Dendritic cell treated with granulocyte-macrophage colony-stimulating factor and Interleukin-4, amounts not matched to agents 40 ng/mL and 50 ng/mL, for 4 days (primary cell): ENCODE measurements at regions not wholly inside any gene's neighbourhood (a gene's known extent, or its start where the extent isn't known, plus 50 kb on each side); places are given as distances from the start of the nearest gene placed in this dataset.
"Not testable (repeated sequence)": the region's sequence is repeated elsewhere in the genome, so short reads cannot be mapped to it uniquely, and the experiment has no call there.

Experiments used
- H3K27ac Mint-ChIP-seq: one replicate; pipeline ENCODE4 v1.8.0; 2022; ENCODE audit warnings: mild to moderate bottlenecking, mixed read lengths
- H3K27me3 Mint-ChIP-seq: one replicate; pipeline ENCODE4 v1.8.0; 2022; ENCODE audit warnings: mild to moderate bottlenecking, mixed read lengths
- H3K36me3 Mint-ChIP-seq: one replicate; pipeline ENCODE4 v1.8.0; 2022; ENCODE audit warnings: low read depth, mixed read lengths
- H3K4me1 Mint-ChIP-seq: one replicate; pipeline ENCODE4 v1.8.0; 2022; ENCODE audit warnings: low read depth, mixed read lengths
- H3K4me3 Mint-ChIP-seq: one replicate; pipeline ENCODE4 v1.8.0; 2022; ENCODE audit warnings: mild to moderate bottlenecking, moderate library complexity, mixed read lengths
- H3K9me3 Mint-ChIP-seq: one replicate; pipeline ENCODE4 v1.8.0; 2022; ENCODE audit warnings: mixed read lengths
- intact Hi-C: fragments of 100-400 bp; cut with micrococcal nuclease; formaldehyde crosslinking; loops from one replicate; pipeline ENCODE4 v1.15.0; 2022

DNA sequence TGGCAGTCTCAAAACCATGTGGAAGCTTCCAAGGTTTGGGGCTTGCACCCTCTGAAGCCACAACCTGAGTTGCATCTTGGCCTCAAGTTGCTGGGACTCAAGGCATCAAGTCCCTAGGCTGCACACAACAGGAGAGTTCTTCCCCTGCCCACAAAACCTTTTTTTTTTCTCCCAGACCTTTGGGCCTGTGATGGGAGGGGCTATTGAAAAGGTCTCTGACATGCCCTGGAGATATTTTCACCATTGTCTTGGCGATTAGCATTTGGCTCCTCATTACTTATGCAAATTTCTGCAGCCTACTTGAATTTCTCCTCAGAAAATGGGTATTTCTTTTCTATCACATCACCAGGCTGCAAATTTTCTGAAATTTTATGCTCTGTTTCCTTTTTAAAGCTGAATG, 349.5 kb upstream of the EDA2R start:
- intact Hi-C loops, result no loop called here
- no peaks in the 10 kb centered on the region for H3K27me3 Mint-ChIP-seq
- no peak overlapping the region for H3K27ac Mint-ChIP-seq
- H3K9me3 Mint-ChIP-seq, result peaks cover 18% of the 10 kb centered on the region
- no peak overlapping the region for H3K4me3 Mint-ChIP-seq
- H3K36me3 Mint-ChIP-seq, result no peaks in the 10 kb centered on the region
- no peaks in the 10 kb centered on the region for H3K4me1 Mint-ChIP-seq

GRCh38 chrX:66961665-66962064, 322.8 kb upstream of the EDA2R start:
- intact Hi-C loops, result no loop called here
- Mint-ChIP-seq H3K36me3 (no peaks in the 10 kb centered on the region), H3K27ac (no peak overlapping the region), H3K27me3 (no peaks in the 10 kb centered on the region), H3K9me3 (peaks cover 26% of the 10 kb centered on the region), H3K4me1 (no peaks in the 10 kb centered on the region), H3K4me3 (no peak overlapping the region)

GRCh38 chrX:66931713-66932112, 292.8 kb upstream of the EDA2R start:
- Mint-ChIP-seq H3K27me3 (no peaks in the 10 kb centered on the region), H3K36me3 (no peaks in the 10 kb centered on the region), H3K4me3 (no peak overlapping the region), H3K4me1 (no peaks in the 10 kb centered on the region), H3K27ac (no peak overlapping the region), H3K9me3 (peaks cover 21% of the 10 kb centered on the region)
- intact Hi-C loops, result no loop called here

GRCh38 chrX:66930516-66930915, 291.6 kb upstream of the EDA2R start:
- peaks cover 16% of the 10 kb centered on the region for H3K9me3 Mint-ChIP-seq
- H3K36me3 Mint-ChIP-seq, intact Hi-C loops, H3K4me1 Mint-ChIP-seq, H3K27ac Mint-ChIP-seq, H3K4me3 Mint-ChIP-seq, H3K27me3 Mint-ChIP-seq: not testable (repeated sequence)

- Mint-ChIP-seq H3K4me3 (no peak overlapping the region), H3K27ac (no peak overlapping the region), H3K36me3 (no peaks in the 10 kb centered on the region), H3K4me1 (no peaks in the 10 kb centered on the region), H3K9me3 (no peaks in the 10 kb centered on the region), H3K27me3 (no peaks in the 10 kb centered on the region)
- intact Hi-C loops, result no loop called here
Measured at GRCh38 chrX:66920296-66920695, 281.4 kb upstream of the EDA2R start.

GRCh38 chrX:66919280-66919832, 280.5 kb upstream of the EDA2R start:
- no peaks in the 10 kb centered on the region for H3K9me3 Mint-ChIP-seq
- intact Hi-C loops, result no loop called here
- H3K36me3 Mint-ChIP-seq, result no peaks in the 10 kb centered on the region
- no peak overlapping the region for H3K27ac Mint-ChIP-seq
- no peaks in the 10 kb centered on the region for H3K4me1 Mint-ChIP-seq
- no peak overlapping the region for H3K4me3 Mint-ChIP-seq
- no peaks in the 10 kb centered on the region for H3K27me3 Mint-ChIP-seq

- intact Hi-C loops, result no loop called here
Measured at GRCh38 chrX:66918511-66918910, 279.6 kb upstream of the EDA2R start.

DNA sequence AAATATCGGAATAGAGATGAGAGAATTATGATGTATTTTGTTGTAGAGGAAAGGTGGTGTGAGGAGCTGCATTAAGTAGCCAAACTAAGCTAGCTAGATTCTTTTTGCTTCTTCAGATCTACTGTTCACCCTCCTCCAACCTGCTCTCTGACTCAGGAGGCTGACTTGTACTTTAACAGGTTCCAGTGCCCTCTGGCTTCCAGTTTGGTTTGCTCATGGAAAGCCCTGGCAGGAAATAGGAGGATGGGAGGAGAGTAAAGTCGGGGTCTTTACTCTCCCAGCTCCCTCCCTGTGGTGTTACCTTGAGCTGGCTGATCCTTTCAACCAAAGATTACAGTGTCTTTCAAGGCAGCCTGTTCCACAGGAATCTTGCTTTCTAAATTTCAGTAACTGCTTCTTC, 277.0 kb upstream of the EDA2R start:
- Mint-ChIP-seq H3K27me3 (no peaks in the 10 kb centered on the region), H3K4me3 (no peak overlapping the region), H3K4me1 (no peaks in the 10 kb centered on the region), H3K36me3 (no peaks in the 10 kb centered on the region), H3K9me3 (no peaks in the 10 kb centered on the region), H3K27ac (no peak overlapping the region)
- intact Hi-C loops, result no loop called here

More at GRCh38 chrX:66918511-66918910, 279.6 kb upstream of the EDA2R start:
- Mint-ChIP-seq H3K4me3 (no peak overlapping the region), H3K36me3 (no peaks in the 10 kb centered on the region), H3K27me3 (no peaks in the 10 kb centered on the region), H3K9me3 (no peaks in the 10 kb centered on the region), H3K27ac (no peak overlapping the region), H3K4me1 (no peaks in the 10 kb centered on the region)

- Mint-ChIP-seq H3K9me3 (no peaks in the 10 kb centered on the region), H3K36me3 (no peaks in the 10 kb centered on the region), H3K4me3 (no peak overlapping the region), H3K27me3 (no peaks in the 10 kb centered on the region), H3K27ac (no peak overlapping the region), H3K4me1 (no peaks in the 10 kb centered on the region)
- intact Hi-C loops, result no loop called here
Measured at GRCh38 chrX:66914080-66914479, 275.2 kb upstream of the EDA2R start.

GRCh38 chrX:66912417-66912816, 273.5 kb upstream of the EDA2R start:
- H3K4me1 Mint-ChIP-seq, result no peaks in the 10 kb centered on the region
- H3K27ac Mint-ChIP-seq, result no peak overlapping the region
- H3K27me3 Mint-ChIP-seq, result no peaks in the 10 kb centered on the region
- H3K9me3 Mint-ChIP-seq, result no peaks in the 10 kb centered on the region
- H3K4me3 Mint-ChIP-seq, result no peak overlapping the region
- intact Hi-C loops, result no loop called here
- H3K36me3 Mint-ChIP-seq, result no peaks in the 10 kb centered on the region

- H3K4me1 Mint-ChIP-seq, result no peaks in the 10 kb centered on the region
- no peak overlapping the region for H3K4me3 Mint-ChIP-seq
- intact Hi-C loops, result no loop called here
- no peaks in the 10 kb centered on the region for H3K36me3 Mint-ChIP-seq
- no peaks in the 10 kb centered on the region for H3K9me3 Mint-ChIP-seq
- no peaks in the 10 kb centered on the region for H3K27me3 Mint-ChIP-seq
- no peak overlapping the region for H3K27ac Mint-ChIP-seq
Measured at GRCh38 chrX:66902081-66902480, 263.2 kb upstream of the EDA2R start.

GRCh38 chrX:66900886-66901285, 262.0 kb upstream of the EDA2R start:
- no peaks in the 10 kb centered on the region for H3K27me3 Mint-ChIP-seq
- no peak overlapping the region for H3K4me3 Mint-ChIP-seq
- intact Hi-C loops, result no loop called here
- H3K27ac Mint-ChIP-seq, result no peak overlapping the region
- H3K36me3 Mint-ChIP-seq, result no peaks in the 10 kb centered on the region
- H3K9me3 Mint-ChIP-seq, result no peaks in the 10 kb centered on the region
- H3K4me1 Mint-ChIP-seq, result no peaks in the 10 kb centered on the region

DNA sequence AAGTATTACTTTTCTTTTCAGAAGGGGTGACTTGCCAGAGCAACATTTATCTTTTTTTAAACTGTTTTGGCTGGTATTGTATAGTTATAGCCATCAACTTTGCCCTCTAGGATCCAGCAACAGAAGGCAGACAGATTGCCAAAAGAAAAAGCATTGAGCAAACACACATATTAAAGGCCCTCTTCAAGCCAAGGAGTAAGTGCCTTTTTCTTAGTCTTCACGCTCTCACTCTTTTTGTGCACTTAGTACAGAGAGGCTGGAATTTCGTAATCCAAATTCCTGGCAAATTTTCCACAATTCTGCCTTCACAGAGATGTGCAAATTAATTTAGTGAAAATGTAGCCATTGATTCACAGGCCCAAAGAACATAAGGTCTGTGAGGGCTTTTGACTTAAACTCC, 253.1 kb upstream of the EDA2R start:
- Mint-ChIP-seq H3K9me3 (no peaks in the 10 kb centered on the region), H3K4me3 (no peak overlapping the region), H3K27me3 (no peaks in the 10 kb centered on the region), H3K36me3 (no peaks in the 10 kb centered on the region), H3K4me1 (no peaks in the 10 kb centered on the region), H3K27ac (no peak overlapping the region)
- intact Hi-C loops, result no loop called here

GRCh38 chrX:66889418-66889817, 250.5 kb upstream of the EDA2R start:
- intact Hi-C loops, result no loop called here
- Mint-ChIP-seq H3K27me3 (no peaks in the 10 kb centered on the region), H3K36me3 (no peaks in the 10 kb centered on the region), H3K4me3 (no peak overlapping the region), H3K4me1 (no peaks in the 10 kb centered on the region), H3K27ac (no peak overlapping the region), H3K9me3 (no peaks in the 10 kb centered on the region)

- Mint-ChIP-seq H3K27me3 (no peaks in the 10 kb centered on the region), H3K27ac (no peak overlapping the region), H3K4me3 (no peak overlapping the region), H3K36me3 (no peaks in the 10 kb centered on the region), H3K9me3 (no peaks in the 10 kb centered on the region), H3K4me1 (no peaks in the 10 kb centered on the region)
- intact Hi-C loops, result no loop called here
Measured at GRCh38 chrX:66882101-66882500, 243.2 kb upstream of the EDA2R start.
